SK-N-SH treated with all-trans-retinoic acid at 6 μM for 48 hours (cell line): ENCODE measurements at regions not wholly inside any gene's neighbourhood (a gene's known extent, or its start where the extent isn't known, plus 50 kb on each side); places are given as distances from the start of the nearest gene placed in this dataset.

Experiments
- ATAC-seq: fragments of 200-7000 bp; cut with Tn5 transposase; 3 replicates; pipeline ENCODE4 v1.9.1; 2020; ENCODE audit warnings: mild to moderate bottlenecking, moderate library complexity
- ARNTL ChIP-seq: fragments of 450-650 bp; formaldehyde crosslinking; IDR thresholded peaks from 2 replicates; pipeline ENCODE4 v1.5.0; 2020; ENCODE audit warnings: low read depth, mild to moderate bottlenecking, moderate library complexity, borderline replicate concordance
- BACH2 ChIP-seq: fragments of 250-450 bp; sonication (Bioruptor Pico); IDR thresholded peaks from 2 replicates; pipeline ENCODE4 v1.9.0; 2021; ENCODE audit warnings: mild to moderate bottlenecking, borderline replicate concordance
- CSDC2 ChIP-seq: fragments of 250-450 bp; sonication (Bioruptor Pico); IDR thresholded peaks from 2 replicates; pipeline ENCODE4 v1.5.0; 2020; ENCODE audit warnings: mild to moderate bottlenecking, moderate library complexity
- ESRRG ChIP-seq: fragments of 250-450 bp; sonication (Bioruptor Pico); IDR thresholded peaks from 2 replicates; pipeline ENCODE4 v1.6.1; 2021; ENCODE audit warnings: mild to moderate bottlenecking
- GLIS3 ChIP-seq: fragments of 250-450 bp; sonication (Bioruptor Pico); IDR thresholded peaks from 2 replicates; pipeline ENCODE4 v1.5.0; 2020; ENCODE audit warnings: mild to moderate bottlenecking, moderate library complexity
- ISL1 ChIP-seq: fragments of 250-450 bp; sonication (Bioruptor Pico); IDR thresholded peaks from 2 replicates; pipeline ENCODE4 v2.1.2; 2022; ENCODE audit warnings: mild to moderate bottlenecking, moderate library complexity
- OSR1 ChIP-seq: fragments of 250-450 bp; sonication (Bioruptor Pico); IDR thresholded peaks from 2 replicates; pipeline ENCODE4 v1.8.0; 2022; ENCODE audit warnings: moderate library complexity, mild to moderate bottlenecking, inconsistent platforms
- PPARA ChIP-seq: fragments of 250-450 bp; sonication (Bioruptor Pico); IDR thresholded peaks from 2 replicates; pipeline ENCODE4 v1.5.0; 2020; ENCODE audit warnings: mild to moderate bottlenecking, borderline replicate concordance
- SNAI2 ChIP-seq: fragments of 250-450 bp; sonication (Bioruptor Pico); IDR thresholded peaks from 2 replicates; pipeline ENCODE4 v1.5.0; 2020; ENCODE audit warnings: mild to moderate bottlenecking, moderate library complexity
- TCF4 ChIP-seq: fragments of 250-450 bp; sonication (Bioruptor Pico); IDR thresholded peaks from 2 replicates; pipeline ENCODE4 v1.8.0; 2021; ENCODE audit warnings: mild to moderate bottlenecking, moderate library complexity, borderline replicate concordance
- TOX ChIP-seq: fragments of 250-450 bp; sonication (Bioruptor Pico); IDR thresholded peaks from 2 replicates; pipeline ENCODE4 v1.8.0; 2021; ENCODE audit warnings: mild to moderate bottlenecking, moderate library complexity, borderline replicate concordance
- ZFP3 ChIP-seq: fragments of 250-450 bp; sonication (Bioruptor Pico); IDR thresholded peaks from 2 replicates; pipeline ENCODE4 v1.5.0; 2020; ENCODE audit warnings: mild to moderate bottlenecking, moderate library complexity
- ZFP30 ChIP-seq: fragments of 450-650 bp; formaldehyde crosslinking; IDR thresholded peaks from 2 replicates; pipeline ENCODE4 v1.5.0; 2022; ENCODE audit warnings: mild to moderate bottlenecking, moderate library complexity
- ZNF565 ChIP-seq: fragments of 450-650 bp; formaldehyde crosslinking; conservative IDR thresholded peaks from 2 replicates; pipeline ENCODE4 v1.5.0; 2020; ENCODE audit warnings: low read depth, mild to moderate bottlenecking, moderate library complexity
- ZNF70 ChIP-seq: fragments of 450-650 bp; formaldehyde crosslinking; IDR thresholded peaks from 2 replicates; pipeline ENCODE4 v1.5.0; 2020; ENCODE audit warnings: mild to moderate bottlenecking, moderate library complexity
- ZNF8 ChIP-seq: fragments of 450-650 bp; formaldehyde crosslinking; IDR thresholded peaks from 2 replicates; pipeline ENCODE4 v1.5.0; 2020; ENCODE audit warnings: mild to moderate bottlenecking, moderate library complexity
- TF ChIP-seq, protein P1 (sequence below): fragments of 250-450 bp; sonication (Bioruptor Pico); IDR thresholded peaks from 2 replicates; pipeline ENCODE4 v1.5.0; 2020; ENCODE audit warnings: mild to moderate bottlenecking, moderate library complexity
- TF ChIP-seq, protein P2 (sequence below): fragments of 250-450 bp; sonication (Bioruptor Pico); IDR thresholded peaks from 2 replicates; pipeline ENCODE4 v1.8.0; 2020; ENCODE audit warnings: mild to moderate bottlenecking, moderate library complexity, borderline replicate concordance
- TF ChIP-seq, protein P3 (sequence below): fragments of 250-450 bp; sonication (Bioruptor Pico); IDR thresholded peaks from 2 replicates; pipeline ENCODE4 v1.8.0; 2021; ENCODE audit warnings: low read depth, mild to moderate bottlenecking, moderate library complexity, borderline replicate concordance
- TF ChIP-seq, protein P4 (sequence below): fragments of 250-450 bp; sonication (Bioruptor Pico); IDR thresholded peaks from 2 replicates; pipeline ENCODE4 v1.5.1; 2021; ENCODE audit warnings: mild to moderate bottlenecking, moderate library complexity

DNA sequence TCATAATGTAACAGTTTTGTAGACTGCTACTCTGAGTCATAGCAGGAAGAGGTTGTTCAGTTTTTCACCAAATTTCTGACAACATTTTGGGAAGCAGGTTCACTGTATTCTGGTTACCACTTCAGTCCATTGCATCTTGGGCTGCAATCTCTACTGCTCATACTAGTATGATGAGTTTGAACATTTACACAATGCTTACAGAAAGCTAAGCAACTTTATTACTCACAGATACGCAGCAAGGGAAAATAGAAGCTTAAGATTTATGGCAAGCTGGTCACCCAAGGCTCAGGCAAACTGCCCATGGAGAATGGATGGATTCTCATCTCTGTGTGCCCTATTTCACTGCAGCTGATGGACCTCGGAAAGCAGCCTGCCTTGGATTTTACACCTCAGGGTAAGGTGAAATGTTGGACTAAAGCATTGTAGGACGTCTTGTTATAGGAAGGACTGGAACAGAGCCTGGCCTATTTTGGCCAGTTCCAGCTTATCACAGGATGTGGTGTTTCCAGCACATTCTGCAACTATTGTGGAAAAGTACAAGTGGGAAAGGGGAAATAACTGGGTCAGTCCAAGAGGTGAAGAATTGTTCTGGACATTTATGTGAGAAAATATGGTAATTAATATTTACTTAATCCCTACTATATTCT, 887.1 kb upstream of the AGA start:
- no peak for ATAC-seq
- TF ChIP-seq TCF4 (CRISPR knock-in tag): no peak
- no peak for TF ChIP-seq ZNF70 (CRISPR knock-in tag)
- no peak for TF ChIP-seq ZFP3 (CRISPR knock-in tag)
- TF ChIP-seq, protein P1, sequence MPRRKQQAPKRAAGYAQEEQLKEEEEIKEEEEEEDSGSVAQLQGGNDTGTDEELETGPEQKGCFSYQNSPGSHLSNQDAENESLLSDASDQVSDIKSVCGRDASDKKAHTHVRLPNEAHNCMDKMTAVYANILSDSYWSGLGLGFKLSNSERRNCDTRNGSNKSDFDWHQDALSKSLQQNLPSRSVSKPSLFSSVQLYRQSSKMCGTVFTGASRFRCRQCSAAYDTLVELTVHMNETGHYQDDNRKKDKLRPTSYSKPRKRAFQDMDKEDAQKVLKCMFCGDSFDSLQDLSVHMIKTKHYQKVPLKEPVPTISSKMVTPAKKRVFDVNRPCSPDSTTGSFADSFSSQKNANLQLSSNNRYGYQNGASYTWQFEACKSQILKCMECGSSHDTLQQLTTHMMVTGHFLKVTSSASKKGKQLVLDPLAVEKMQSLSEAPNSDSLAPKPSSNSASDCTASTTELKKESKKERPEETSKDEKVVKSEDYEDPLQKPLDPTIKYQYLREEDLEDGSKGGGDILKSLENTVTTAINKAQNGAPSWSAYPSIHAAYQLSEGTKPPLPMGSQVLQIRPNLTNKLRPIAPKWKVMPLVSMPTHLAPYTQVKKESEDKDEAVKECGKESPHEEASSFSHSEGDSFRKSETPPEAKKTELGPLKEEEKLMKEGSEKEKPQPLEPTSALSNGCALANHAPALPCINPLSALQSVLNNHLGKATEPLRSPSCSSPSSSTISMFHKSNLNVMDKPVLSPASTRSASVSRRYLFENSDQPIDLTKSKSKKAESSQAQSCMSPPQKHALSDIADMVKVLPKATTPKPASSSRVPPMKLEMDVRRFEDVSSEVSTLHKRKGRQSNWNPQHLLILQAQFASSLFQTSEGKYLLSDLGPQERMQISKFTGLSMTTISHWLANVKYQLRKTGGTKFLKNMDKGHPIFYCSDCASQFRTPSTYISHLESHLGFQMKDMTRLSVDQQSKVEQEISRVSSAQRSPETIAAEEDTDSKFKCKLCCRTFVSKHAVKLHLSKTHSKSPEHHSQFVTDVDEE (CRISPR knock-in tag): no peak
- no peak for TF ChIP-seq CSDC2 (CRISPR knock-in tag)
- TF ChIP-seq, protein P2, sequence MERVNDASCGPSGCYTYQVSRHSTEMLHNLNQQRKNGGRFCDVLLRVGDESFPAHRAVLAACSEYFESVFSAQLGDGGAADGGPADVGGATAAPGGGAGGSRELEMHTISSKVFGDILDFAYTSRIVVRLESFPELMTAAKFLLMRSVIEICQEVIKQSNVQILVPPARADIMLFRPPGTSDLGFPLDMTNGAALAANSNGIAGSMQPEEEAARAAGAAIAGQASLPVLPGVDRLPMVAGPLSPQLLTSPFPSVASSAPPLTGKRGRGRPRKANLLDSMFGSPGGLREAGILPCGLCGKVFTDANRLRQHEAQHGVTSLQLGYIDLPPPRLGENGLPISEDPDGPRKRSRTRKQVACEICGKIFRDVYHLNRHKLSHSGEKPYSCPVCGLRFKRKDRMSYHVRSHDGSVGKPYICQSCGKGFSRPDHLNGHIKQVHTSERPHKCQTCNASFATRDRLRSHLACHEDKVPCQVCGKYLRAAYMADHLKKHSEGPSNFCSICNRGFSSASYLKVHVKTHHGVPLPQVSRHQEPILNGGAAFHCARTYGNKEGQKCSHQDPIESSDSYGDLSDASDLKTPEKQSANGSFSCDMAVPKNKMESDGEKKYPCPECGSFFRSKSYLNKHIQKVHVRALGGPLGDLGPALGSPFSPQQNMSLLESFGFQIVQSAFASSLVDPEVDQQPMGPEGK (CRISPR knock-in tag): no peak
- TF ChIP-seq ARNTL (CRISPR knock-in tag): no peak

DNA sequence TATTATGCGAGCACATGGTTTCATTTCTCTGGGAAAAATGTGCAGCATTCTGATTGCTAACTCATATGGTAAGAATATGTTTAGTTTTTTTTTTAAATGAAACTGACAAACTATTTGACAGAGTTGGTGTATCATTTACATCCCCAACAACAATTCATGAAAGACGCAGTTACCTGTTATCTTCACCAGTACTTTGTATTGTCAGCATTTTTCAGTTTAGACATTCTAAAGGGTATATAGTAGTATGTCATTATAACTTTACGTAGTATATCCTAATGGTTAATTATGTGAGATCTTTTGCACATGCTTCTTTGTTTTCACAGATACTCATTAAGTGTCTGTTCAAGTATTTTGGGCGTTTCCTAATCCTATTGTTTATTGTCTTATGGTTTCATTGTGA, 891.1 kb upstream of the AGA start:
- no peak for TF ChIP-seq ISL1 (CRISPR knock-in tag)
- TF ChIP-seq, all 23 proteins: peak for 0
- no peak for ATAC-seq

DNA sequence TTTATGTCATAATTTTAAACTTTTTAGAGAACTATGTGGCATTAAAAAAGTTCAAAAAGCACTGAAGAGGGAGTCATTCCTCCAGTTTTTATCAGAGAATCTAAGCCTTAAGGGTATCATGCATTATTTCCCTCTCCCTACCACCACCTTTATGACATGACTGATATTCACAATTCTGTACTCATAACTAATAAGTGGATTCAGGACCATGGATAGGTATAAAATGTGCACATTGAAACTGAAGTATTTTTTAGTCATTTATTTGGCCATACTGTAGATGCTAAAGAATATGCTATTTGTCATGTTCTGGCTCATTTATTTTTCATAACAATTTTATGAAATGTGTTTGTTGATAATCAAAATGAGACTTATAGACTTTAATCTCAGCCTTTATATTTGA, 897.5 kb upstream of the AGA start:
- no peak for ATAC-seq
- TF ChIP-seq, protein P1 (CRISPR knock-in tag): no peak
- TF ChIP-seq, protein P3, sequence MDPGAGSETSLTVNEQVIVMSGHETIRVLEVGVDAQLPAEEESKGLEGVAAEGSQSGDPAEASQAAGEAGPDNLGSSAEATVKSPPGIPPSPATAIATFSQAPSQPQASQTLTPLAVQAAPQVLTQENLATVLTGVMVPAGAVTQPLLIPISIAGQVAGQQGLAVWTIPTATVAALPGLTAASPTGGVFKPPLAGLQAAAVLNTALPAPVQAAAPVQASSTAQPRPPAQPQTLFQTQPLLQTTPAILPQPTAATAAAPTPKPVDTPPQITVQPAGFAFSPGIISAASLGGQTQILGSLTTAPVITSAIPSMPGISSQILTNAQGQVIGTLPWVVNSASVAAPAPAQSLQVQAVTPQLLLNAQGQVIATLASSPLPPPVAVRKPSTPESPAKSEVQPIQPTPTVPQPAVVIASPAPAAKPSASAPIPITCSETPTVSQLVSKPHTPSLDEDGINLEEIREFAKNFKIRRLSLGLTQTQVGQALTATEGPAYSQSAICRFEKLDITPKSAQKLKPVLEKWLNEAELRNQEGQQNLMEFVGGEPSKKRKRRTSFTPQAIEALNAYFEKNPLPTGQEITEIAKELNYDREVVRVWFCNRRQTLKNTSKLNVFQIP (CRISPR knock-in tag): no peak
- no peak for TF ChIP-seq BACH2 (CRISPR knock-in tag)
- no peak for TF ChIP-seq ZNF565 (CRISPR knock-in tag)
- no peak for TF ChIP-seq ZFP30 (CRISPR knock-in tag)
- TF ChIP-seq ARNTL (CRISPR knock-in tag): no peak
- TF ChIP-seq CSDC2 (CRISPR knock-in tag): no peak
- TF ChIP-seq ISL1 (CRISPR knock-in tag): no peak
- TF ChIP-seq ZNF70 (CRISPR knock-in tag): no peak
- no peak for TF ChIP-seq PPARA
- TF ChIP-seq OSR1 (CRISPR knock-in tag): no peak
- TF ChIP-seq TCF4 (CRISPR knock-in tag): no peak
- no peak for TF ChIP-seq TOX
- TF ChIP-seq, protein P4, sequence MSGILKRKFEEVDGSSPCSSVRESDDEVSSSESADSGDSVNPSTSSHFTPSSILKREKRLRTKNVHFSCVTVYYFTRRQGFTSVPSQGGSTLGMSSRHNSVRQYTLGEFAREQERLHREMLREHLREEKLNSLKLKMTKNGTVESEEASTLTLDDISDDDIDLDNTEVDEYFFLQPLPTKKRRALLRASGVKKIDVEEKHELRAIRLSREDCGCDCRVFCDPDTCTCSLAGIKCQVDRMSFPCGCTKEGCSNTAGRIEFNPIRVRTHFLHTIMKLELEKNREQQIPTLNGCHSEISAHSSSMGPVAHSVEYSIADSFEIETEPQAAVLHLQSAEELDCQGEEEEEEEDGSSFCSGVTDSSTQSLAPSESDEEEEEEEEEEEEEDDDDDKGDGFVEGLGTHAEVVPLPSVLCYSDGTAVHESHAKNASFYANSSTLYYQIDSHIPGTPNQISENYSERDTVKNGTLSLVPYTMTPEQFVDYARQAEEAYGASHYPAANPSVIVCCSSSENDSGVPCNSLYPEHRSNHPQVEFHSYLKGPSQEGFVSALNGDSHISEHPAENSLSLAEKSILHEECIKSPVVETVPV (CRISPR knock-in tag): no peak
- no peak for TF ChIP-seq ZNF8 (CRISPR knock-in tag)
- TF ChIP-seq ZFP3 (CRISPR knock-in tag): no peak
- TF ChIP-seq, protein P2 (CRISPR knock-in tag): no peak
- TF ChIP-seq GLIS3 (CRISPR knock-in tag): no peak
- TF ChIP-seq SNAI2 (CRISPR knock-in tag): no peak
- TF ChIP-seq ESRRG (CRISPR knock-in tag): no peak
- TF ChIP-seq, all 23 proteins: peak for 0
